Mesenchymal stem cell (in vitro differentiated cells and primary cell): ENCODE measurements at regions not wholly inside any gene's neighbourhood (a gene's known extent, or its start where the extent isn't known, plus 50 kb on each side); places are given as distances from the start of the nearest gene placed in this dataset.

Experiments used
- DNase-seq: peaks from one replicate; pipeline ENCODE4 v3.0.0-alpha.2; 2013
- H2AFZ ChIP-seq: one replicate; pipeline ENCODE4 v1.6.1; 2013; ENCODE audit warnings: low read depth, mild to moderate bottlenecking, control low read depth, inconsistent platforms, low read length, moderate library complexity
- H2AK5ac ChIP-seq: 2 replicates; pipeline ENCODE4 v1.6.1; 2013; ENCODE audit warnings: low read length, moderate library complexity, mild to moderate bottlenecking, inconsistent platforms; ENCODE audit not compliant: severe bottlenecking
- H2BK120ac ChIP-seq: one replicate; pipeline ENCODE4 v1.6.1; 2013; ENCODE audit warnings: low read depth, mild to moderate bottlenecking, inconsistent platforms, low read length, moderate library complexity
- H2BK12ac ChIP-seq, 2 experiments: one replicate each; pipeline ENCODE4 v1.6.1; 2013; ENCODE audit warnings: inconsistent platforms in 2 of 2, low read length in 2 of 2, mild to moderate bottlenecking in 2 of 2, moderate library complexity in 2 of 2, control low read depth in 1 of 2
- H2BK15ac ChIP-seq: one replicate; pipeline ENCODE4 v1.6.1; 2013; ENCODE audit warnings: mild to moderate bottlenecking, low read depth, inconsistent platforms; ENCODE audit not compliant: poor library complexity, severe bottlenecking
- H2BK5ac ChIP-seq: 2 replicates; pipeline ENCODE4 v1.6.1; 2013; ENCODE audit warnings: low read depth, mild to moderate bottlenecking, low read length, control low read depth, inconsistent platforms; ENCODE audit not compliant: poor library complexity, severe bottlenecking
- H3K14ac ChIP-seq, 2 experiments: one replicate each; pipeline ENCODE4 v1.6.1; 2013; ENCODE audit warnings: inconsistent platforms in 2 of 2, low read length in 2 of 2, control low read depth in 1 of 2, mild to moderate bottlenecking in 1 of 2, moderate library complexity in 1 of 2
- H3K18ac ChIP-seq, 2 experiments: one replicate each; pipeline ENCODE4 v1.6.1; 2013; ENCODE audit warnings: inconsistent platforms in 2 of 2, low read length in 2 of 2, control low read depth in 1 of 2, low read depth in 1 of 2, mild to moderate bottlenecking in 1 of 2
- H3K23ac ChIP-seq, 2 experiments: one replicate each; pipeline ENCODE4 v1.6.1; 2013; ENCODE audit warnings: inconsistent platforms in 2 of 2, low read length in 2 of 2, mild to moderate bottlenecking in 2 of 2, moderate library complexity in 2 of 2, control low read depth in 1 of 2
- H3K27ac ChIP-seq: 2 replicates; pipeline ENCODE4 v1.5.1; 2013; ENCODE audit warnings: mild to moderate bottlenecking, moderate library complexity, low read length, control low read depth, inconsistent platforms; ENCODE audit not compliant: poor library complexity, severe bottlenecking
- H3K27me3 ChIP-seq, 2 experiments: 2 replicates each; pipeline versions ENCODE4 v1.6.1 to v1.7.0; 2013; ENCODE audit warnings: low read length in 2 of 2, mild to moderate bottlenecking in 2 of 2, moderate library complexity in 2 of 2, control low read depth in 1 of 2, inconsistent platforms in 1 of 2; ENCODE audit not compliant: control insufficient read depth in 1 of 2, insufficient read depth in 1 of 2
- H3K36me3 ChIP-seq, 2 experiments: 2 replicates each; pipeline versions ENCODE4 v1.6.1 to v1.7.0; 2013; ENCODE audit warnings: low read length in 2 of 2, control low read depth in 1 of 2, inconsistent platforms in 1 of 2, low read depth in 1 of 2, mild to moderate bottlenecking in 1 of 2; ENCODE audit not compliant: insufficient read depth in 2 of 2, control insufficient read depth in 1 of 2
- H3K4ac ChIP-seq, 2 experiments: one replicate each; pipeline ENCODE4 v1.6.1; 2013; ENCODE audit warnings: inconsistent platforms in 2 of 2, low read length in 2 of 2, mild to moderate bottlenecking in 2 of 2, moderate library complexity in 2 of 2, control low read depth in 1 of 2, low read depth in 1 of 2
- H3K4me1 ChIP-seq: 2 replicates; pipeline ENCODE4 v1.6.1; 2013; ENCODE audit warnings: low read depth, low read length, control low read depth; ENCODE audit not compliant: control insufficient read depth, insufficient read depth
- H3K4me2 ChIP-seq: 2 replicates; pipeline ENCODE4 v1.6.1; 2013; ENCODE audit warnings: low read length, mild to moderate bottlenecking, inconsistent platforms; ENCODE audit not compliant: poor library complexity, severe bottlenecking
- H3K4me3 ChIP-seq, 2 experiments: 2 replicates each; pipeline versions ENCODE4 v1.5.1 to v1.7.0; 2013; ENCODE audit warnings: low read length in 2 of 2, mild to moderate bottlenecking in 2 of 2, control low read depth in 1 of 2, low read depth in 1 of 2; ENCODE audit not compliant: insufficient read depth in 1 of 2
- H3K79me1 ChIP-seq: replicated peaks from 2 replicates; pipeline ENCODE4 v1.6.1; 2013; ENCODE audit warnings: mild to moderate bottlenecking, control low read depth, low read length, inconsistent platforms; ENCODE audit not compliant: poor library complexity, severe bottlenecking
- H3K9ac ChIP-seq: 2 replicates; pipeline ENCODE4 v1.7.0; 2013; ENCODE audit warnings: mild to moderate bottlenecking, low read length, moderate library complexity
- H3K9me3 ChIP-seq: 2 replicates; pipeline ENCODE4 v1.7.0; 2013; ENCODE audit warnings: mild to moderate bottlenecking, low read length; ENCODE audit not compliant: control insufficient read depth
- H4K8ac ChIP-seq: one replicate; pipeline ENCODE4 v1.6.1; 2013; ENCODE audit warnings: inconsistent platforms, mild to moderate bottlenecking, low read length, moderate library complexity
- H4K91ac ChIP-seq: one replicate; pipeline ENCODE4 v1.6.1; 2013; ENCODE audit warnings: mild to moderate bottlenecking, low read length, inconsistent platforms
- WGBS: methylation state at CpG from one replicate; pipeline ENCODE4 v1.1.7; 2013; ENCODE audit warnings: mixed read lengths; 5-methylcytosine and 5-hydroxymethylcytosine counted together

DNA sequence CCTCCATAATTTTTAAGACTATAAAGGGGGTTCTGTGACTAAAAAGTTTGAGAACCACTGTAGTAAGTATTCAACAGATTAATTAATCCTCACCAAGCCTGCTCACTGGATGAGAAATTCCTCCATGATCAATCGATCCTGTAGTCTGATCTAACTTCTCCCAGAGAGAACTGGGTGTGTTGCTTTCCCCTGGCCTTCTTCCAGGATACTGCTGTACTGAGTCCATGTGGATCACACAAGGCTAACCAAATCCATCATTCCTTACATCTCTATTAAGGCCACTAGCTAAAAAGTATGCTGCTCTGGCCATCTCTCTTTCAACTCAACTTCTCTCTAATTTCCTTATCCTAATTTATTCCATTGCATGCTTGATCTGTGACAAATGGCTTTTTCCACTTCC is 280.2 kb upstream of the PCSK5 start:
- no peaks in the 10 kb centered on the region for H3K4me1 ChIP-seq
- no peak overlapping the region for H2BK12ac ChIP-seq
- H3K36me3 ChIP-seq = no peaks in the 10 kb centered on the region
- no peak overlapping the region for H3K27ac ChIP-seq
- H3K4me3 ChIP-seq = no peak overlapping the region
- no peak overlapping the region for H2AK5ac ChIP-seq
- no peak overlapping the region for H3K4ac ChIP-seq
- no peak for DNase-seq
- H3K9me3 ChIP-seq = no peaks in the 10 kb centered on the region
- no peak overlapping the region for H2BK15ac ChIP-seq
- no peak overlapping the region for H3K18ac ChIP-seq
- no peak overlapping the region for H2BK120ac ChIP-seq
- H3K79me1 ChIP-seq = no peaks in the 10 kb centered on the region
- no peak overlapping the region for H3K4me2 ChIP-seq
- no peak overlapping the region for H3K23ac ChIP-seq
- no peak overlapping the region for H2AFZ ChIP-seq
- 76% methylated on average over 1 of the region's 1 CpG for WGBS
- H4K8ac ChIP-seq = no peak overlapping the region
- no peak overlapping the region for H3K14ac ChIP-seq
- H3K9ac ChIP-seq = no peak overlapping the region
- no peak overlapping the region for H2BK5ac ChIP-seq
- no peaks in the 10 kb centered on the region for H3K27me3 ChIP-seq
- no peak overlapping the region for H4K91ac ChIP-seq

DNA sequence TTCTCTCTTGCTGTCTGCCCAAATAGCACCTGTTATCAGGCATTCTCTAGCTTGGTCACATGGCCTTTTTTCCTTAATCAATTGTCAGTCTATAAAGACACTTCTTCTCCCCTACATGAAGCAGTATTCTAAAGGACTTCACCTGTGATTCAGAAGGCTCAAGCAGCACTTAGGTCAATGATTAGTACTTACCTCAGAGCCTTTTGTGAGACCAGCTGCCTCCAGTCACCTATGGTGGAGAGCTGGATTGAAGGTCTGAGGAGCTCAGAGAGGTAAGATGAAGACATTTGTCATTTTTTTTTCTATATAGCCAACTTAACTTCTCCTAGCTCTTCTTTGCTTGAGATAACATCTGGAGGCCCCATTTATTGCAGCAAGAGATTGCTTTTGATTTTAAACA is 278.3 kb upstream of the PCSK5 start:
- H3K14ac ChIP-seq = no peak overlapping the region
- no peak overlapping the region for H3K18ac ChIP-seq
- H4K91ac ChIP-seq = no peak overlapping the region
- no peaks in the 10 kb centered on the region for H3K9me3 ChIP-seq
- no peaks in the 10 kb centered on the region for H3K4me1 ChIP-seq
- H3K4me3 ChIP-seq = no peak overlapping the region
- no peak overlapping the region for H2BK15ac ChIP-seq
- H2BK12ac ChIP-seq = no peak overlapping the region
- H3K9ac ChIP-seq = no peak overlapping the region
- no peak overlapping the region for H2BK120ac ChIP-seq
- H2AK5ac ChIP-seq = no peak overlapping the region
- no peak overlapping the region for H3K4ac ChIP-seq
- no peak overlapping the region for H3K27ac ChIP-seq
- no peak overlapping the region for H4K8ac ChIP-seq
- no peak overlapping the region for H3K23ac ChIP-seq
- DNase-seq = no peak
- no peak overlapping the region for H2AFZ ChIP-seq
- no peaks in the 10 kb centered on the region for H3K36me3 ChIP-seq
- H3K4me2 ChIP-seq = no peak overlapping the region
- no peaks in the 10 kb centered on the region for H3K79me1 ChIP-seq
- no peak overlapping the region for H2BK5ac ChIP-seq
- no peaks in the 10 kb centered on the region for H3K27me3 ChIP-seq

DNA sequence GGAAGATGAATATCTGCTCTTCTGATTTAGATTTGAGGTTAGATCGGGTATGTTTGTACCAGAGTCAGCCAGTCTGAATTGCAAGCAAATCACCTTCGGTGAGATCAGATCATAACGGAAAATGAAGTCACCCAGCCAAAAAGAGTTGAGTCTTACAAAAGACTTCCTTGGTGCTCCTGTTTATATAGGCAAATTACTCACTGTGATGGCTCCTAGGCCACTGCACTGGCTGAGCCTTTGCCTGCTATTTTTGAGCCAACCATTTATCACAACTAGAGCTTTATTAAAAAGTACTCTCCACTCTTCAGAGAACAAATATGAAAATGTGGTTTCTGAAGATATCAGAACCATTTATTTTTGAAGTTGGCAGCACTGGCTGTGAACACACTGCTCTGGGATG is 277.7 kb upstream of the PCSK5 start:
- Histone ChIP-seq H4K8ac (no peak overlapping the region), H3K4ac (no peak overlapping the region), H3K18ac (no peak overlapping the region), H2BK5ac (no peak overlapping the region), H3K9ac (no peak overlapping the region), H2AK5ac (no peak overlapping the region), H2BK15ac (no peak overlapping the region), H3K14ac (no peak overlapping the region), H3K27me3 (no peaks in the 10 kb centered on the region), H3K4me3 (no peak overlapping the region), H4K91ac (no peak overlapping the region), H3K4me1 (no peaks in the 10 kb centered on the region), H3K23ac (no peak overlapping the region), H3K36me3 (no peaks in the 10 kb centered on the region), H3K9me3 (no peaks in the 10 kb centered on the region), H3K4me2 (no peak overlapping the region), H2BK120ac (no peak overlapping the region), H3K79me1 (no peaks in the 10 kb centered on the region), H2AFZ (no peak overlapping the region), H2BK12ac (no peak overlapping the region), H3K27ac (no peak overlapping the region)
- 75% methylated on average over 3 of the region's 3 CpGs for WGBS
- DNase-seq = no peak

DNA sequence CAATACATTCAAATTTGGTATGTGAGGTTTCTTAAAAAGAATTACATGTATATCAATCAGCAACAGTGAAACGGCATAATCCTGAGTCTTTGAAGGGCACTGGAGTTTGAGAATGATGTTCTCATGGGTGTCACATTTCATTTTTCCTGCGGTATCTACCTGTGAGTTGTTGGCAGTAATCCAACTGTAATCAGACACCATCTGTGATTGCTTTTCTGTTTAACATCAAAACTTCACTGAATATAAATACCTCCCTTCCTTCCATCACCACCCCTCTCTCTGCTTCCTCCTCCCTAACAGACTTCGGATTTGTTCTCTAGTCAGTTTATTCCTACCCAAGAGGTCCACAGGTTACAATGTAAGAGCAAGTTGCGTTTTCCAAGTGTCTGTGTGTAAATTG is 275.2 kb upstream of the PCSK5 start:
- no peaks in the 10 kb centered on the region for H3K9me3 ChIP-seq
- no peak overlapping the region for H3K14ac ChIP-seq
- no peak overlapping the region for H2BK5ac ChIP-seq
- H3K4me3 ChIP-seq = no peak overlapping the region
- no peak for DNase-seq
- no peak overlapping the region for H3K9ac ChIP-seq
- H3K79me1 ChIP-seq = no peaks in the 10 kb centered on the region
- no peak overlapping the region for H3K23ac ChIP-seq
- H2BK12ac ChIP-seq = no peak overlapping the region
- H3K4me2 ChIP-seq = no peak overlapping the region
- no peaks in the 10 kb centered on the region for H3K27me3 ChIP-seq
- H3K4ac ChIP-seq = no peak overlapping the region
- no peaks in the 10 kb centered on the region for H3K36me3 ChIP-seq
- H2BK120ac ChIP-seq = no peak overlapping the region
- H4K8ac ChIP-seq = no peak overlapping the region
- H2AK5ac ChIP-seq = no peak overlapping the region
- no peak overlapping the region for H3K18ac ChIP-seq
- no peak overlapping the region for H2BK15ac ChIP-seq
- no peak overlapping the region for H4K91ac ChIP-seq
- H3K4me1 ChIP-seq = no peaks in the 10 kb centered on the region
- no peak overlapping the region for H2AFZ ChIP-seq
- WGBS = 58% methylated on average over 4 of the region's 4 CpGs
- no peak overlapping the region for H3K27ac ChIP-seq
